Stomach (tissue), 8 donors: ENCODE measurements at regions not wholly inside any gene's neighbourhood (a gene's known extent, or its start where the extent isn't known, plus 50 kb on each side); places are given as distances from the start of the nearest gene placed in this dataset.

ENCODE experiments used
- DNase-seq, 2 donors: peaks; one replicate each; pipeline versions ENCODE4 v3.0.0 to v3.0.0-alpha.2; 2013 to 2019
- H3K27ac ChIP-seq, 5 donors: fragments of 200-600 bp in 4 of 5; sonication (generic) in 4 of 5; one replicate each; pipeline ENCODE4 v1.5.1; 2013 to 2019; ENCODE audit warnings: mild to moderate bottlenecking in 1 of 5, moderate library complexity in 1 of 5
- H3K27me3 ChIP-seq, 3 donors: fragments of 200-600 bp; sonication (generic); one replicate each; pipeline ENCODE4 v1.5.1; 2017 to 2019; ENCODE audit warnings: mixed run types in 1 of 3
- H3K36me3 ChIP-seq, 4 donors: fragments of 200-600 bp; sonication (generic); 1 replicate in 3 of 4; 2 replicates in 1 of 4; pipeline ENCODE4 v1.5.1; 2016 to 2019
- H3K4me1 ChIP-seq, 4 donors: fragments of 200-600 bp; sonication (generic); one replicate each; pipeline ENCODE4 v1.5.1; 2016 to 2019
- H3K4me3 ChIP-seq, 4 donors: fragments of 200-600 bp; sonication (generic) in 3 of 4; one replicate each; pipeline ENCODE4 v1.5.1; 2016 to 2019; ENCODE audit warnings: mild to moderate bottlenecking in 1 of 4
- H3K9me3 ChIP-seq, 4 donors: fragments of 200-600 bp; sonication (generic); one replicate each; pipeline ENCODE4 v1.5.1; 2016 to 2019
- EP300 ChIP-seq: sonication (generic); formaldehyde crosslinking; IDR thresholded peaks from one replicate; pipeline ENCODE4 v1.6.1; 2017; ENCODE audit warnings: antibody characterized with exemption
- POLR2A ChIP-seq, 4 donors: fragments of 450-650 bp; IDR thresholded peaks; one replicate each; pipeline ENCODE4 v1.6.1; 2016; ENCODE audit warnings: antibody characterized with exemption in 4 of 4, control low read depth in 2 of 4, mild to moderate bottlenecking in 1 of 4, moderate library complexity in 1 of 4
- POLR2AphosphoS5 ChIP-seq, 3 donors: sonication (generic); formaldehyde crosslinking; IDR thresholded peaks; one replicate each; pipeline ENCODE4 v1.6.1; 2016; ENCODE audit warnings: antibody characterized with exemption in 3 of 3
- WGBS, 5 donors: extraction: QIAGEN DNeasy Blood & Tissue Kit in 3 of 5; methylation state at CpG; one replicate each; pipeline versions ENCODE4 v1.1.5 to v1.1.7; 2013 to 2018; 5-methylcytosine and 5-hydroxymethylcytosine counted together
- intact Hi-C: fragments of 100-400 bp; cut with DNase I; formaldehyde crosslinking; loops from one replicate; pipeline ENCODE4 v1.15.1; 2023; ENCODE audit warnings: low total_unique reads
- TF ChIP-seq, protein P1 (sequence below), 7 experiments: fragments of 450-650 bp in 4 of 7; fragments of 200-600 bp in 3 of 7; sonication (generic) in 3 of 7; IDR thresholded peaks; one replicate each; pipeline ENCODE4 v1.5.1; 2016 to 2019; ENCODE audit warnings: antibody characterized with exemption in 7 of 7, control low read depth in 2 of 7, mild to moderate bottlenecking in 1 of 7
- donor health status: healthy with polysubstance abuse.
- donor health status: Bipolar disorder and iron deficiency.
- donor health status: healthy.

GRCh38 chr14:54102530-54102929 lies 145.9 kb upstream of the BMP4 start:
- no peak overlapping the region for H3K4me3 ChIP-seq
- TF ChIP-seq POLR2A (IDR thresholded peaks at IDR 0.05) (no peak), POLR2AphosphoS5 (IDR thresholded peaks at IDR 0.05) (no peak), EP300 (no peak)
- TF ChIP-seq, protein P1, sequence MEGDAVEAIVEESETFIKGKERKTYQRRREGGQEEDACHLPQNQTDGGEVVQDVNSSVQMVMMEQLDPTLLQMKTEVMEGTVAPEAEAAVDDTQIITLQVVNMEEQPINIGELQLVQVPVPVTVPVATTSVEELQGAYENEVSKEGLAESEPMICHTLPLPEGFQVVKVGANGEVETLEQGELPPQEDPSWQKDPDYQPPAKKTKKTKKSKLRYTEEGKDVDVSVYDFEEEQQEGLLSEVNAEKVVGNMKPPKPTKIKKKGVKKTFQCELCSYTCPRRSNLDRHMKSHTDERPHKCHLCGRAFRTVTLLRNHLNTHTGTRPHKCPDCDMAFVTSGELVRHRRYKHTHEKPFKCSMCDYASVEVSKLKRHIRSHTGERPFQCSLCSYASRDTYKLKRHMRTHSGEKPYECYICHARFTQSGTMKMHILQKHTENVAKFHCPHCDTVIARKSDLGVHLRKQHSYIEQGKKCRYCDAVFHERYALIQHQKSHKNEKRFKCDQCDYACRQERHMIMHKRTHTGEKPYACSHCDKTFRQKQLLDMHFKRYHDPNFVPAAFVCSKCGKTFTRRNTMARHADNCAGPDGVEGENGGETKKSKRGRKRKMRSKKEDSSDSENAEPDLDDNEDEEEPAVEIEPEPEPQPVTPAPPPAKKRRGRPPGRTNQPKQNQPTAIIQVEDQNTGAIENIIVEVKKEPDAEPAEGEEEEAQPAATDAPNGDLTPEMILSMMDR (IDR thresholded peaks at IDR 0.05): no peak
- no peaks in the 10 kb centered on the region for H3K27me3 ChIP-seq
- peaks cover 0 to 13% (median 4%) of the 10 kb centered on the region in 4 donors for H3K4me1 ChIP-seq
- H3K9me3 ChIP-seq: no peaks in the 10 kb centered on the region
- no peak overlapping the region for H3K27ac ChIP-seq
- no peaks in the 10 kb centered on the region for H3K36me3 ChIP-seq
- intact Hi-C loops: no loop called here
- DNase-seq: no peak

- 58 to 77% (median 72%) methylated on average over 3 of the region's 3 CpGs for WGBS, 5 donors
- Histone ChIP-seq H3K27ac (no peak overlapping the region), H3K4me1 (peaks cover 0 to 29% (median 5%) of the 10 kb centered on the region in 4 donors), H3K4me3 (no peak overlapping the region), H3K9me3 (no peaks in the 10 kb centered on the region), H3K36me3 (no peaks in the 10 kb centered on the region), H3K27me3 (no peaks in the 10 kb centered on the region)
- intact Hi-C loops: no loop called here
- no peak for DNase-seq
- TF ChIP-seq EP300 (no peak), POLR2A (IDR thresholded peaks at IDR 0.05) (no peak), POLR2AphosphoS5 (IDR thresholded peaks at IDR 0.05) (no peak)
- TF ChIP-seq, protein P1 (IDR thresholded peaks at IDR 0.05): no peak
Measured at GRCh38 chr14:54104601-54105145, 148.0 kb upstream of the BMP4 start.

- no peaks in the 10 kb centered on the region for H3K9me3 ChIP-seq
- WGBS, 5 donors: 94 to 99% (median 94%) methylated on average over 2 of the region's 2 CpGs
- H3K27me3 ChIP-seq: no peaks in the 10 kb centered on the region
- intact Hi-C loops: no loop called here
- no peaks in the 10 kb centered on the region for H3K36me3 ChIP-seq
- peak overlapping the region in 1 of 5 donors; percentile 35 for H3K27ac ChIP-seq
- no peak overlapping the region for H3K4me3 ChIP-seq
- TF ChIP-seq EP300: no peak
- TF ChIP-seq, protein P1 (IDR thresholded peaks at IDR 0.05): no peak
- TF ChIP-seq POLR2A (IDR thresholded peaks at IDR 0.05): no peak
- TF ChIP-seq POLR2AphosphoS5 (IDR thresholded peaks at IDR 0.05): no peak
- DNase-seq: no peak
- peaks cover 0 to 29% (median 5%) of the 10 kb centered on the region in 4 donors for H3K4me1 ChIP-seq
Measured at GRCh38 chr14:54105406-54105805, 148.8 kb upstream of the BMP4 start.

GRCh38 chr14:54105898-54106297 lies 149.3 kb upstream of the BMP4 start:
- Histone ChIP-seq H3K4me3 (no peak overlapping the region), H3K4me1 (peaks cover 0 to 29% (median 5%) of the 10 kb centered on the region in 4 donors), H3K27ac (peak overlapping the region in 2 of 5 donors; percentile 17 to 35), H3K9me3 (no peaks in the 10 kb centered on the region), H3K36me3 (no peaks in the 10 kb centered on the region), H3K27me3 (no peaks in the 10 kb centered on the region)
- TF ChIP-seq EP300 (no peak), POLR2AphosphoS5 (IDR thresholded peaks at IDR 0.05) (no peak), POLR2A (IDR thresholded peaks at IDR 0.05) (no peak)
- TF ChIP-seq, protein P1 (IDR thresholded peaks at IDR 0.05): no peak
- 27 to 66% (median 32%) methylated on average over 2 of the region's 2 CpGs for WGBS, 5 donors
- intact Hi-C loops: no loop called here
- DNase-seq: peak in 1 of 2 donors; percentile 58
